IMR-90 (cell line): ENCODE measurements at regions not wholly inside any gene's neighbourhood (a gene's known extent, or its start where the extent isn't known, plus 50 kb on each side); places are given as distances from the start of the nearest gene placed in this dataset.

Experiments
- BHLHE40 ChIP-seq: fragments of 150-350 bp; IDR thresholded peaks from 2 replicates; pipeline ENCODE4 v1.6.1; 2016; ENCODE audit warnings: mild to moderate bottlenecking, low read depth, low read length
- CEBPB ChIP-seq: IDR thresholded peaks from 2 replicates; pipeline ENCODE4 v1.6.1; 2012; ENCODE audit warnings: low read depth, low read length, improper control_type of control experiment
- CTCF ChIP-seq: conservative IDR thresholded peaks from 2 replicates; pipeline ENCODE4 v1.5.1; 2012; ENCODE audit warnings: mild to moderate bottlenecking, low read depth, low read length, improper control_type of control experiment
- MAFK ChIP-seq: IDR thresholded peaks from 2 replicates; pipeline ENCODE4 v1.6.1; 2012; ENCODE audit warnings: low read depth, low read length, improper control_type of control experiment
- MXI1 ChIP-seq: IDR thresholded peaks from 2 replicates; pipeline ENCODE4 v1.6.1; 2012; ENCODE audit warnings: low read depth, mild to moderate bottlenecking, low read length, moderate library complexity, borderline replicate concordance

DNA sequence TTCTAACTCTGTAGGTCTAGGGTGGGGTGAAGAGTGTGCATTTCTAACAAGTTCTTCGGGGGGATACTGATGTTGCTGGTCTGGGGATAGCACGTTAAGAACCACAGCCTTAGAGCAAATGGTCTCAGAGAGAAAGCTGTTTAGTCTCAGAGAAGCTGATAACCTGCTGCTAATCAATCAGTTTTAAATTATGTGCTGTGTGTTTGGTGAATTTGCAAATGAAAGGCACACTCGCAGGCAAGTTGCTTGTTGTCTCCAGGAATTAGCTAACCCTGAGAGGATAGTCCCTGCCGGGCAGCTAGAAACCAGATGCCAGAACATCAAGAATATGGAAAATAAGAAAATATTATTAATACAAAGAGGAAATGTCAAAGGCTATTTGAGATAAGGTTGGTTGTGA, 79.2 kb downstream of the DMRT2 start:
- TF ChIP-seq CTCF (no peak), MAFK (no peak), MXI1 (no peak), BHLHE40 (no peak), CEBPB (no peak)
